ENCODE measurements at regions not wholly inside any gene's neighbourhood (a gene's known extent, or its start where the extent isn't known, plus 50 kb on each side); places are given as distances from the start of the nearest gene placed in this dataset.

DNA sequence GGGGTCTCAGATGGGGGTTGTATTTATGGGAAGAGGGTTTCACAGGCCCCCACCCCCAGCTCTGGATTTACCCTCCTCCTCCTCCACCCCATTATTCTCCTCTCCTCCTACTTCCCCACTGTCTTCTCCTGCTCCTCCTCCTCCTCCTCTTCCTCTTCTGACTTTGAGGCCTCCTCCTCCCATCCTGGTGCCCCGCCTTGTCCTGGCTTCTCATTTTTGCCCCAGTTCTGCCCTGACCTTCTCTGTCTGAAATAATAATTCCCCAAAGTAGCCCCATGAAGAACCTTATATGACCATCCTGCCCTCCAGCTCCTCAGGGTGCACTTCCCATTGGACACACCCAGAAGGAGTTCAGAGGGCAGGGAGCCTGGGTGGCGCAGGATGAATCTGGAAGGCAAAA, 351.4 kb upstream of the GATB start:
- TF ChIP-seq ISL1 (CRISPR knock-in tag; IDR thresholded peaks at IDR 0.05): no peak
- TF ChIP-seq GLIS3 (CRISPR knock-in tag; IDR thresholded peaks at IDR 0.05): no peak
- no peak for TF ChIP-seq ZFP30 (CRISPR knock-in tag; IDR thresholded peaks at IDR 0.05)
- no peak for TF ChIP-seq TOX (CRISPR knock-in tag; IDR thresholded peaks at IDR 0.05; ENCODE audit: borderline replicate concordance)
- no peak for TF ChIP-seq TCF4 (CRISPR knock-in tag; IDR thresholded peaks at IDR 0.05; ENCODE audit: borderline replicate concordance)
- TF ChIP-seq, protein P1, sequence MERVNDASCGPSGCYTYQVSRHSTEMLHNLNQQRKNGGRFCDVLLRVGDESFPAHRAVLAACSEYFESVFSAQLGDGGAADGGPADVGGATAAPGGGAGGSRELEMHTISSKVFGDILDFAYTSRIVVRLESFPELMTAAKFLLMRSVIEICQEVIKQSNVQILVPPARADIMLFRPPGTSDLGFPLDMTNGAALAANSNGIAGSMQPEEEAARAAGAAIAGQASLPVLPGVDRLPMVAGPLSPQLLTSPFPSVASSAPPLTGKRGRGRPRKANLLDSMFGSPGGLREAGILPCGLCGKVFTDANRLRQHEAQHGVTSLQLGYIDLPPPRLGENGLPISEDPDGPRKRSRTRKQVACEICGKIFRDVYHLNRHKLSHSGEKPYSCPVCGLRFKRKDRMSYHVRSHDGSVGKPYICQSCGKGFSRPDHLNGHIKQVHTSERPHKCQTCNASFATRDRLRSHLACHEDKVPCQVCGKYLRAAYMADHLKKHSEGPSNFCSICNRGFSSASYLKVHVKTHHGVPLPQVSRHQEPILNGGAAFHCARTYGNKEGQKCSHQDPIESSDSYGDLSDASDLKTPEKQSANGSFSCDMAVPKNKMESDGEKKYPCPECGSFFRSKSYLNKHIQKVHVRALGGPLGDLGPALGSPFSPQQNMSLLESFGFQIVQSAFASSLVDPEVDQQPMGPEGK (CRISPR knock-in tag; IDR thresholded peaks at IDR 0.05; ENCODE audit: borderline replicate concordance): no peak
- TF ChIP-seq, protein P2, sequence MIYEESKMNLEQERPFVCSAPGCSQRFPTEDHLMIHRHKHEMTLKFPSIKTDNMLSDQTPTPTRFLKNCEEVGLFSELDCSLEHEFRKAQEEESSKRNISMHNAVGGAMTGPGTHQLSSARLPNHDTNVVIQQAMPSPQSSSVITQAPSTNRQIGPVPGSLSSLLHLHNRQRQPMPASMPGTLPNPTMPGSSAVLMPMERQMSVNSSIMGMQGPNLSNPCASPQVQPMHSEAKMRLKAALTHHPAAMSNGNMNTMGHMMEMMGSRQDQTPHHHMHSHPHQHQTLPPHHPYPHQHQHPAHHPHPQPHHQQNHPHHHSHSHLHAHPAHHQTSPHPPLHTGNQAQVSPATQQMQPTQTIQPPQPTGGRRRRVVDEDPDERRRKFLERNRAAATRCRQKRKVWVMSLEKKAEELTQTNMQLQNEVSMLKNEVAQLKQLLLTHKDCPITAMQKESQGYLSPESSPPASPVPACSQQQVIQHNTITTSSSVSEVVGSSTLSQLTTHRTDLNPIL (CRISPR knock-in tag; IDR thresholded peaks at IDR 0.05; ENCODE audit: low read depth): no peak
- no peak for TF ChIP-seq ESRRG (CRISPR knock-in tag; IDR thresholded peaks at IDR 0.05)
- TF ChIP-seq ARNTL (CRISPR knock-in tag; IDR thresholded peaks at IDR 0.05; ENCODE audit: borderline replicate concordance, low read depth): no peak
- TF ChIP-seq POU6F1 (CRISPR knock-in tag; IDR thresholded peaks at IDR 0.05; ENCODE audit: borderline replicate concordance, low read depth): no peak
- ATAC-seq: no peak

DNA sequence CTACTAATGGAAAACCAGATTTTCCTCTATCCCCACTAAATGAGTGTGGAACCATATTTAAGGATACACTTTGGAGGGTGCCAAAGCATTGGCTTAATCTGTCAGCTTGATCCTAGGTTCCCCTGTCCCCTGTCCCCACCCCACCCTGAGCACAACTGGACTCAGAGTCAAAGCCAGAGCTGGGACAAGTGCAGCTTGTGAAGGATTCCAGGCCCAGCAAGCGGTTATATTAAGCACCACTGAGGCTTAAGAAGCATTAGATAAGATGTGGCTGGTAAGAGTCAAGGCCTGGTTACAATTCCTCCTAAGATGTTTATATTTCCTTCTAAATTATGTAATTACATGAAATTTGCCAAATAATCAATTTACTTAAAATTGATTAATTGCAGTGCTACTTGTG, 350.0 kb upstream of the GATB start:
- no peak for ATAC-seq
- TF ChIP-seq ZFP3 (CRISPR knock-in tag; IDR thresholded peaks at IDR 0.05): no peak
- TF ChIP-seq ESRRG (CRISPR knock-in tag; IDR thresholded peaks at IDR 0.05): no peak
- no peak for TF ChIP-seq ZNF565 (CRISPR knock-in tag; conservative IDR thresholded peaks at IDR 0.05; ENCODE audit: low read depth)
- TF ChIP-seq ARNTL (CRISPR knock-in tag; IDR thresholded peaks at IDR 0.05; ENCODE audit: borderline replicate concordance, low read depth): no peak
- no peak for TF ChIP-seq BACH2 (CRISPR knock-in tag; IDR thresholded peaks at IDR 0.05; ENCODE audit: borderline replicate concordance)
- TF ChIP-seq ZNF8 (CRISPR knock-in tag; IDR thresholded peaks at IDR 0.05): no peak
- no peak for TF ChIP-seq ZC3H10 (CRISPR knock-in tag; IDR thresholded peaks at IDR 0.05)
- TF ChIP-seq, protein P1 (CRISPR knock-in tag; IDR thresholded peaks at IDR 0.05; ENCODE audit: borderline replicate concordance): no peak
- TF ChIP-seq TSHZ2 (CRISPR knock-in tag; IDR thresholded peaks at IDR 0.05): no peak

DNA sequence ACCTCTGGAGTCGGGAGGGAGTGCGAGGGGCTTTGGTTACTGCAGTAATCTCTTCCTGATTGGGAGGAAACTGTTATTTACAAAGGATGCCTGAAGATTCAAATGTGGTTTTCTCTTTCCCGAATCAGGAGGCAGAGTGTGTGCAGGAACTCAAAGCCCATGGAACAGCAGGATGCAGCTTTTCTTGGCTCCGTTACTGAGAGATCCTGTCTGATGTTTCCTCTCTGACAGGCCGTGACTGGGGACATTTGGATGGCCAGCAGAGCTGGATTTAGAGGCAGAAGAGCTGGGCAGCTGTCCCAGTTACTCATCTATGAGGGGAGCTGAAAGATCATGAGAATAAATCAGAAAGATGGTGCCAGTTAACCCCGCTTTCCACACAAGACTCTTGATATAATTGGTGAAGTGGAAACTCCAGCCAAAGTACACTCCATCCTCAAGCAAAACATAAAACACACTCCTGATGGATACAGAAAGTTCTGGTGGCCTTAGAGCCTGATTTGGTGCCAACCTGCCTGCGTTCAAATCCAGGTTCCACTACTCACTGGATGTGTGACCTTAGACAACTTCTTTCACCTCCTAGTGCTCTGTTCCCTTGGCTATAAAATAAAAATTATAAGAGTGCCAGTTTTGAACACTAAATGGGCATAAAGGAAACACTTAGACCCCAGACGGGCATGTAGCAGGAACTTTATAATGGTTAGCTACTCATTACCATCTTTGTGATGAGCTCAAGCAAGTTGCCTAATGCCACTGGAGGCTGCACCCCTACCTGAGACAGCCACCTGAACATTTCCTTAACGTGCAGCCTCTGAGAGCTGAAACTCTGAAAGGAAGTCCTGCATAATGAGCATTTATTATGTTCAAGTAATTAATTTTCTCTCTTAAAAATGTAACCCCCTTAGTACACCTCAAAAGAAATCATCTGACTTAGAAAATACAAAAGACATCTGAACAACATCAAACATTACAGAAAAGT, 349.0 kb upstream of the GATB start:
- ATAC-seq: no peak; the same call in 1 of the 3 replicates
- TF ChIP-seq ISL1 (CRISPR knock-in tag; IDR thresholded peaks at IDR 0.05) (peak; percentile 44), ARNTL (CRISPR knock-in tag; IDR thresholded peaks at IDR 0.05; ENCODE audit: borderline replicate concordance, low read depth) (no peak)
